HepG2 (cell line): ENCODE measurements at regions not wholly inside any gene's neighbourhood (a gene's known extent, or its start where the extent isn't known, plus 50 kb on each side); places are given as distances from the start of the nearest gene placed in this dataset.

ENCODE experiments used
- ATAC-seq: fragments of 200-7000 bp; cut with Tn5 transposase; 3 replicates; pipeline ENCODE4 v1.9.1; 2020; ENCODE audit warnings: mild to moderate bottlenecking, moderate library complexity
- BruUV-seq: library from RNA; stranded (reverse); fragments of 400-500 nt; replicated peaks from 2 replicates; lab custom pipeline; 2021; lab: Mats Ljungman, UMichigan
- CTCF ChIA-PET: fragments of 300-600 bp; formaldehyde crosslinking; extraction: SDS; loops from one replicate; lab custom pipeline; 2021; ENCODE audit warnings: low total read pairs, inconsistent platforms, low intra/inter-chr PET ratio; lab: Yijun Ruan, JAX
- POLR2A ChIA-PET: fragments of 350-600 bp; sonication (Branson Sonifier 250); formaldehyde crosslinking; loops from one replicate; lab custom pipeline; 2020; ENCODE audit warnings: antibody characterized with exemption, inconsistent platforms; lab: Yijun Ruan, JAX
- DNase-seq: peaks from one replicate; pipeline ENCODE4 v3.0.0-alpha.2; 2015; ENCODE audit warnings: low spot score
- FAIRE-seq: peaks from 3 replicates; lab custom pipeline; 2011; peaks lifted over from hg19 to GRCh38; lab: Jason Lieb, UNC
- H2AFZ ChIP-seq: one replicate; pipeline ENCODE4 v1.6.1; 2011; ENCODE audit warnings: low read length, inconsistent platforms
- H3K27ac ChIP-seq: fragments of 300-600 bp; 3 replicates; pipeline ENCODE4 v1.8.0; 2011; ENCODE audit warnings: mixed run types, mild to moderate bottlenecking, mixed read lengths, low read length, inconsistent platforms; ENCODE audit not compliant: insufficient read depth; ENCODE audit errors: extremely low read length
- H3K27me3 ChIP-seq, 2 experiments: fragments of 200-600 bp in 1 of 2; 2 replicates in 1 of 2; 3 replicates in 1 of 2; pipeline versions ENCODE4 v1.6.0 to v1.8.0; 2011; ENCODE audit warnings: low read length in 2 of 2, mild to moderate bottlenecking in 2 of 2, moderate library complexity in 2 of 2, inconsistent platforms in 1 of 2; ENCODE audit not compliant: insufficient read depth in 2 of 2, control insufficient read depth in 1 of 2
- H3K36me3 ChIP-seq, 2 experiments: fragments of 200-600 bp in 1 of 2; replicated peaks in 1 of 2; 2 replicates in 1 of 2; 3 replicates in 1 of 2; pipeline versions ENCODE4 v1.5.1 to v1.8.0; 2011; ENCODE audit warnings: low read length in 2 of 2, inconsistent platforms in 1 of 2; ENCODE audit not compliant: insufficient read depth in 2 of 2, control insufficient read depth in 1 of 2
- H3K4me1 ChIP-seq: 2 replicates; pipeline ENCODE4 v1.5.1; 2012; ENCODE audit warnings: low read length, inconsistent platforms; ENCODE audit not compliant: insufficient read depth
- H3K4me2 ChIP-seq: 2 replicates; pipeline ENCODE4 v1.6.0; 2011; ENCODE audit warnings: low read depth, low read length, inconsistent platforms
- H3K4me3 ChIP-seq, 3 experiments: fragments of 200-600 bp in 1 of 3; sonication (generic), shearing (Covaris generic) in 1 of 3; replicated peaks in 1 of 3; 2 replicates each; pipeline ENCODE4 v1.5.1; 2011 to 2016; ENCODE audit warnings: low read length in 3 of 3, inconsistent platforms in 2 of 3, low read depth in 2 of 3, mild to moderate bottlenecking in 2 of 3, control low read depth in 1 of 3, mixed read lengths in 1 of 3; ENCODE audit not compliant: insufficient read depth in 1 of 3
- H3K79me2 ChIP-seq: one replicate; pipeline ENCODE4 v1.6.1; 2011; ENCODE audit warnings: low read length, inconsistent platforms; ENCODE audit not compliant: insufficient read depth
- H3K9ac ChIP-seq: 2 replicates; pipeline ENCODE4 v1.6.0; 2011; ENCODE audit warnings: mild to moderate bottlenecking, low read depth, low read length, inconsistent platforms; ENCODE audit not compliant: insufficient read depth
- H3K9me3 ChIP-seq: 2 replicates; pipeline ENCODE4 v1.5.1; 2012; ENCODE audit warnings: mild to moderate bottlenecking, low read length
- H4K20me1 ChIP-seq: 2 replicates; pipeline ENCODE4 v1.6.0; 2011; ENCODE audit warnings: inconsistent platforms, mild to moderate bottlenecking, low read length, moderate library complexity; ENCODE audit not compliant: insufficient read depth
- GFI1 ChIP-seq: sonication (generic); formaldehyde crosslinking; IDR thresholded peaks from 2 replicates; pipeline ENCODE4 v1.5.0; 2020; ENCODE audit warnings: missing genetic modification reagents, mild to moderate bottlenecking, borderline replicate concordance
- HCFC1 ChIP-seq: fragments of 150-350 bp; IDR thresholded peaks from 2 replicates; pipeline ENCODE4 v1.6.1; 2014; ENCODE audit warnings: low read depth, low read length
- HIVEP1 ChIP-seq: sonication (generic); formaldehyde crosslinking; IDR thresholded peaks from 2 replicates; pipeline ENCODE4 v1.4.0; 2020; ENCODE audit warnings: mild to moderate bottlenecking, missing genetic modification reagents
- PCBP1 ChIP-seq: fragments of 200-400 bp; formaldehyde crosslinking; IDR thresholded peaks from 2 replicates; pipeline ENCODE4 v1.6.1; 2017; ENCODE audit warnings: mild to moderate bottlenecking, low read depth, low read length, borderline replicate concordance
- PHF8 ChIP-seq: sonication (generic); formaldehyde crosslinking; IDR thresholded peaks from 2 replicates; pipeline ENCODE4 v1.5.0; 2020; ENCODE audit warnings: missing genetic modification reagents
- SOX13 ChIP-seq, 3 experiments: fragments of 450-650 bp in 1 of 3; sonication (generic) in 1 of 3; formaldehyde crosslinking in 1 of 3; IDR thresholded peaks in 2 of 3; conservative IDR thresholded peaks in 1 of 3; 2 replicates each; pipeline versions ENCODE4 v1.5.0 to v1.6.1; 2016 to 2020; ENCODE audit warnings: antibody characterized with exemption in 1 of 3, mild to moderate bottlenecking in 1 of 3, missing compliant biosample characterization in 1 of 3, missing genetic modification reagents in 1 of 3, moderate library complexity in 1 of 3
- SP2 ChIP-seq: sonication (generic); formaldehyde crosslinking; IDR thresholded peaks from 2 replicates; pipeline ENCODE4 v1.5.1; 2020; ENCODE audit warnings: mild to moderate bottlenecking, missing genetic modification reagents
- SP5 ChIP-seq: IDR thresholded peaks from 2 replicates; pipeline ENCODE4 v1.6.1; 2016; ENCODE audit warnings: low read depth, borderline replicate concordance
- THYN1 ChIP-seq: sonication (generic); formaldehyde crosslinking; IDR thresholded peaks from 2 replicates; pipeline ENCODE4 v1.8.1; 2023; ENCODE audit warnings: low read depth, mild to moderate bottlenecking, moderate library complexity, missing genetic modification reagents, borderline replicate concordance
- ZNF160 ChIP-seq: sonication (generic); formaldehyde crosslinking; IDR thresholded peaks from 2 replicates; pipeline ENCODE4 v1.8.0; 2022; ENCODE audit warnings: mild to moderate bottlenecking, inconsistent platforms, missing genetic modification reagents
- ZNF3 ChIP-seq: IDR thresholded peaks from 2 replicates; pipeline ENCODE4 v1.7.0; 2017; ENCODE audit warnings: inconsistent platforms
- ZNF460 ChIP-seq: sonication (generic); formaldehyde crosslinking; IDR thresholded peaks from 2 replicates; pipeline ENCODE4 v1.5.1; 2020; ENCODE audit warnings: missing genetic modification reagents, mild to moderate bottlenecking, borderline replicate concordance
- ZNF562 ChIP-seq: sonication (generic); formaldehyde crosslinking; IDR thresholded peaks from 2 replicates; pipeline ENCODE4 v1.8.0; 2022; ENCODE audit warnings: missing genetic modification reagents, borderline replicate concordance
- ZNF746 ChIP-seq: sonication (generic); formaldehyde crosslinking; IDR thresholded peaks from 2 replicates; pipeline ENCODE4 v1.8.0; 2022; ENCODE audit warnings: mild to moderate bottlenecking, missing genetic modification reagents
- ZSCAN20 ChIP-seq: sonication (generic); formaldehyde crosslinking; IDR thresholded peaks from 2 replicates; pipeline ENCODE4 v1.4.0; 2020; ENCODE audit warnings: missing genetic modification reagents, mild to moderate bottlenecking, borderline replicate concordance
- WGBS: methylation state at CpG from one replicate; pipeline ENCODE4 v1.1.6; 2017; ENCODE audit warnings: low lambda C conversion rate; 5-methylcytosine and 5-hydroxymethylcytosine counted together
- in situ Hi-C: cut with HindIII; loops from 2 replicates; pipeline ENCODE4 v1.10.0; 2017; ENCODE audit warnings: low pct_unique_long_range_greater_than_20kb; ENCODE audit not compliant: extremely low pct_ligation_motif_present
- intact Hi-C: fragments of 100-400 bp; cut with micrococcal nuclease; formaldehyde crosslinking; loops from one replicate; pipeline ENCODE4 v1.10.0; 2022; ENCODE audit not compliant: unreplicated experiment
- TF ChIP-seq, protein P1 (sequence below): sonication (generic); formaldehyde crosslinking; IDR thresholded peaks from 2 replicates; pipeline ENCODE4 v1.5.1; 2020; ENCODE audit warnings: mild to moderate bottlenecking, missing genetic modification reagents, moderate library complexity
- TF ChIP-seq, protein P2 (sequence below): sonication (generic); formaldehyde crosslinking; IDR thresholded peaks from 2 replicates; pipeline ENCODE4 v1.4.0; 2020; ENCODE audit warnings: low read depth, mild to moderate bottlenecking, missing genetic modification reagents
- TF ChIP-seq, protein P3 (sequence below): sonication (generic); formaldehyde crosslinking; IDR thresholded peaks from 2 replicates; pipeline ENCODE4 v1.4.0; 2020; ENCODE audit warnings: missing genetic modification reagents

DNA sequence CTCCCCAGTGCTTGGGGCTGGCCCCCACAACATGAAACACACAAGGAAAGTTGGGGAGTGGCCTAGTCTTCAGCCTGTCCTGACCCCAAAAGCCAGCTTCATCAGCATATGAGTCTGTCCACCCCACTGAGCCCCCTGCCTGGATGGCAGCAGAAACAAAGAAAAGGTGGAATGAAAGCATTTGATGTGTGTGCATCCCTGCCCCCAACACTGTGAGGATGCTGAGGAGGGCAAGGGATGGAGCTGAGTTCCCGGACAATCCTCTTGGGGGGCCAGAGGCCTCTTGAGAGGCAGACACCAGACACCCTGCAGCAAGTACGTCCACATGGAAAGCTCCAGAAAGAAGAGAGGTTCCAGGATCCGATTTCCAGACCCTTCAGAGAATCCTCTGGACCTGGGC is 113.5 kb upstream of the PPP1R26 start:
- peaks cover 1 to 21% of the 10 kb centered on the region in 2 experiments; a peak in 3 of 5 replicates for H3K27me3 ChIP-seq
- no peak overlapping the region for H3K27ac ChIP-seq
- H4K20me1 ChIP-seq = no peaks in the 10 kb centered on the region
- no peak overlapping the region for H3K4me2 ChIP-seq
- H2AFZ ChIP-seq = no peak overlapping the region
- CTCF ChIA-PET = no interaction called here
- no peaks in the 10 kb centered on the region for H3K9me3 ChIP-seq
- DNase-seq (no peak), FAIRE-seq (no peak), ATAC-seq (no peak)
- H3K36me3 ChIP-seq = no peaks in the 10 kb centered on the region
- H3K4me3 ChIP-seq = no peak overlapping the region
- WGBS = 0% methylated on average over 3 of the region's 3 CpGs
- no peak overlapping the region for H3K9ac ChIP-seq
- no peaks in the 10 kb centered on the region for H3K4me1 ChIP-seq
- H3K79me2 ChIP-seq = no peaks in the 10 kb centered on the region
- intact Hi-C loops = no loop called here
- POLR2A ChIA-PET = no interaction called here
- BruUV-seq = no TSS peak
- in situ Hi-C loops = no loop called here
- TF ChIP-seq ZNF460 (CRISPR knock-in tag) (no peak), ZNF746 (no peak), GFI1 (no peak), PHF8 (CRISPR knock-in tag) (no peak), PCBP1 (no peak), THYN1 (CRISPR knock-in tag) (no peak), ZNF160 (no peak), HIVEP1 (CRISPR knock-in tag) (no peak), SP5 (CRISPR knock-in tag) (no peak), SOX13 (IDR thresholded peaks at IDR 0.05) (no peak), SOX13 (CRISPR knock-in tag; conservative IDR thresholded peaks at IDR 0.05 in 1 of 2, IDR thresholded peaks at IDR 0.05 in 1 of 2) (no peak), SP2 (CRISPR knock-in tag) (no peak), ZNF562 (CRISPR knock-in tag) (no peak), HCFC1 (no peak), ZNF3 (CRISPR knock-in tag) (no peak), ZSCAN20 (CRISPR knock-in tag) (no peak)
- TF ChIP-seq, protein P1, sequence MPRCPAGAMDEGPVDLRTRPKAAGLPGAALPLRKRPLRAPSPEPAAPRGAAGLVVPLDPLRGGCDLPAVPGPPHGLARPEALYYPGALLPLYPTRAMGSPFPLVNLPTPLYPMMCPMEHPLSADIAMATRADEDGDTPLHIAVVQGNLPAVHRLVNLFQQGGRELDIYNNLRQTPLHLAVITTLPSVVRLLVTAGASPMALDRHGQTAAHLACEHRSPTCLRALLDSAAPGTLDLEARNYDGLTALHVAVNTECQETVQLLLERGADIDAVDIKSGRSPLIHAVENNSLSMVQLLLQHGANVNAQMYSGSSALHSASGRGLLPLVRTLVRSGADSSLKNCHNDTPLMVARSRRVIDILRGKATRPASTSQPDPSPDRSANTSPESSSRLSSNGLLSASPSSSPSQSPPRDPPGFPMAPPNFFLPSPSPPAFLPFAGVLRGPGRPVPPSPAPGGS (CRISPR knock-in tag) = no peak
- TF ChIP-seq, protein P2, sequence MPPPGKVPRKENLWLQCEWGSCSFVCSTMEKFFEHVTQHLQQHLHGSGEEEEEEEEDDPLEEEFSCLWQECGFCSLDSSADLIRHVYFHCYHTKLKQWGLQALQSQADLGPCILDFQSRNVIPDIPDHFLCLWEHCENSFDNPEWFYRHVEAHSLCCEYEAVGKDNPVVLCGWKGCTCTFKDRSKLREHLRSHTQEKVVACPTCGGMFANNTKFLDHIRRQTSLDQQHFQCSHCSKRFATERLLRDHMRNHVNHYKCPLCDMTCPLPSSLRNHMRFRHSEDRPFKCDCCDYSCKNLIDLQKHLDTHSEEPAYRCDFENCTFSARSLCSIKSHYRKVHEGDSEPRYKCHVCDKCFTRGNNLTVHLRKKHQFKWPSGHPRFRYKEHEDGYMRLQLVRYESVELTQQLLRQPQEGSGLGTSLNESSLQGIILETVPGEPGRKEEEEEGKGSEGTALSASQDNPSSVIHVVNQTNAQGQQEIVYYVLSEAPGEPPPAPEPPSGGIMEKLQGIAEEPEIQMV (CRISPR knock-in tag) = no peak
- TF ChIP-seq, protein P3, sequence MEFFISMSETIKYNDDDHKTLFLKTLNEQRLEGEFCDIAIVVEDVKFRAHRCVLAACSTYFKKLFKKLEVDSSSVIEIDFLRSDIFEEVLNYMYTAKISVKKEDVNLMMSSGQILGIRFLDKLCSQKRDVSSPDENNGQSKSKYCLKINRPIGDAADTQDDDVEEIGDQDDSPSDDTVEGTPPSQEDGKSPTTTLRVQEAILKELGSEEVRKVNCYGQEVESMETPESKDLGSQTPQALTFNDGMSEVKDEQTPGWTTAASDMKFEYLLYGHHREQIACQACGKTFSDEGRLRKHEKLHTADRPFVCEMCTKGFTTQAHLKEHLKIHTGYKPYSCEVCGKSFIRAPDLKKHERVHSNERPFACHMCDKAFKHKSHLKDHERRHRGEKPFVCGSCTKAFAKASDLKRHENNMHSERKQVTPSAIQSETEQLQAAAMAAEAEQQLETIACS (CRISPR knock-in tag) = no peak
